ENCODE measurements at regions not wholly inside any gene's neighbourhood (a gene's known extent, or its start where the extent isn't known, plus 50 kb on each side); places are given as distances from the start of the nearest gene placed in this dataset.

- DNase-seq, result no peak
These were observed 50.4 kb upstream of the CTIF start for GRCh38 chr18:48488388-48488850.

GRCh38 chr18:48486754-48487153 lies 52.1 kb upstream of the CTIF start:
- DNase-seq, result no peak

GRCh38 chr18:48485828-48486405 lies 52.9 kb upstream of the CTIF start:
- no peak for DNase-seq

DNA sequence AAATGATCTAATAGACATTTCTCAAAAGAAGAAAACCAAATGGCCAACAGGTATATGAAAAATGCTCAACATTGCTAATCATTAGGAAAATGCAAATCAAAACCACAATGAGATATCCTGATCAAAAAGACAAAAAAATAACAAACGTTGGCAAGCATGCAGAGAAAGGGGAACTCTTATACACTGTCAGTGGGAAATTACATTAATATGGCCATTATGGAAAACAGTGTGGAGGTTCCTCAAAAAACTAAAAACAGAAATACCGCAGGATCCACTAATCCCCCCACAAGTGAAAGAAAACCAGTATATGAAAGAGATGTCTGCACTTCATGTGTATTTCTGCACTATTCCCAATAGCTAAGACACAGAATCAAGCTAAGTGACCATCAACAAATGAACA lies 57.7 kb upstream of the CTIF start:
- DNase-seq, result no peak

DNA sequence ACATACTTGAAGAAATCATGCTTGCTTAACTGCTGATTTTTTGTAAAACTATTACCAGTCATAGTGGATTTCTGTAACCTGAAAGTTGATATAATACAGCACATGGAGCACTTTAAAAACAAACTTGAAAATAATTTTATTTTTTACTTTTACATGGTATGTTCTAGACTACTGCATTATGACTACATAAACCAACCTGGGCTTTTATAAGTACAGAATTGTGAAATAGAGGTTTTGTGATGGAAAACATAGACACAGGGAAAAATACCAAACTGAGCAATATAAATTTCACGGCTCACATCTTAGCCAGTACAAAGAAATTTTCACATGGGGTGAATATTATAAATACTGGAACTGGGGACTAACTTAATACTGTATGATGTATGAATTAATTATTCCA lies 59.3 kb upstream of the CTIF start:
- DNase-seq, result no peak

DNA sequence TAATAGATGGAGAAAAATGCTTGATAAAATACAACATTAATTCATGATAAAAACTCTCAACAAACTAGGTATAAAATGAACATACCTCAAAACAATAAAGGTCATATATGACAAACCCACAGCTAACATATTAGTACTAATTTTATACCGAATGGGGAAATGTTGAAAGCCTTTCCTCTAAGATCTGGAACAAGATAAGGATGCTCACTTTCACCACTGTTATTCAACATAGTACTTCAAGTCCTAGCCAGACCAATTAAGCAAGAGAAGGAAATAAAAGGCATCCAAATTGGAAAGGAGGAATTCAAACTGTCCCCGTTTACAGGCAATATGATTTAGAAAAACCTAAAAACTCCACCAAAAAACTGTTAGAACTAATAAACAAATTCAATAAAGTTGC lies 61.5 kb upstream of the CTIF start:
- DNase-seq, result no peak

GRCh38 chr18:48476550-48476917 lies 62.3 kb upstream of the CTIF start:
- no peak for DNase-seq

GRCh38 chr18:48475635-48476549 lies 62.9 kb upstream of the CTIF start:
- peak; percentile 81 for DNase-seq

GRCh38 chr18:48473816-48474215 lies 64.6 kb upstream of the ZBTB7C start:
- no peak for DNase-seq

- DNase-seq, result no peak
These were observed 63.4 kb upstream of the ZBTB7C start for GRCh38 chr18:48472610-48473009.

- DNase-seq, result no peak
These were observed 61.4 kb upstream of the ZBTB7C start for GRCh38 chr18:48470484-48471180.

GRCh38 chr18:48468151-48468550 lies 59.0 kb upstream of the ZBTB7C start:
- DNase-seq, result no peak

GRCh38 chr18:48467231-48467630 lies 58.0 kb upstream of the ZBTB7C start:
- no peak for DNase-seq

DNA sequence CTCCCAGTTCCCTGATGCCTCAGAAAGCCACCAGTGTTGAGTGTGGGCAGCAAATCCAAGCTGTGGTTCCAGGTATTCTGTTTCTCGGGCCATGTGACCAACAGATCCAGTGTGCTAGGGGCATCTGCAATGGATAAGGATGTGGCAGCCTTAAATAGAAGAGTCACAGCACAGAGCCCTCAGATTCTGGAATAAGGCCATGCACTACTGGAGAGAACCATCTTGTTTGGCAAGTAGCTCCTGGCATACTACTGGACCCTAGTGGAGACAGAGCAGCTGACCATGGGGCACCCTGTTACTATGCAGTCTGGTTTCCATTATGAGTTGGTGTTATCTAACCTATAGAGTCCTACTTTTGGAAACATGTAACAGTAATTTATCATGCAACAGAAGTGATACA lies 53.3 kb upstream of the ZBTB7C start:
- DNase-seq, result no peak

DNA sequence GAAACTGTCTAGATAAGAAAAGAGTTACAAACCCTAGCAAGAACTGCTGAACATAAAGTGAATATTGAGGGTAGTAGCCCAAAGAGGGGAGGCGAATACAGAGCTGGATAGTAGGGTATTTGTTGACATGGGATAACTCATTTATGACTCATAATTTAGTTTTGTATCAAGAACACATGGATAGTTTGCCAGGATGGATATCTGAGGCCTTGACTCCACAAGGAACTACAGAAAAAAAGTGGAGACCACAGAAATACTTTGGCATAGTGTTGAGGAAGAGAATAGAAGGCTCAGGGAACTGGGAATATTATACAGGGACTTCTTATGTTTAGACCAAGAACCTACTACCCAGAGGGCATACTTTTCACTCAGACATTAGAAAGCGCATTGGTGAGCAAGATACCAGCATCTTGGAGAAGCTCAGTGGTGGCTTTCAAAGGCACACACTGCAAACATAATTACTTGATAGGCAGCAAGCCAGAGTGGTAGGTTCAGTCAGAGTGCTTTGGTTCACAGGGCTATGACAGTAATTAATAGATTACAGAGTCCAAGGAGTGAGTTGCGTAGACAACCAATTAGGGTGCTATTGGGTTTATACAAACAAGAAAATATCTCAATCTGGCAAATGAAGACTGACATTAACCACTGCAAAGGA lies 51.9 kb upstream of the ZBTB7C start:
- DNase-seq, result no peak

GRCh38 chr18:48459465-48459864 lies 50.3 kb upstream of the ZBTB7C start:
- DNase-seq, result no peak

DNA sequence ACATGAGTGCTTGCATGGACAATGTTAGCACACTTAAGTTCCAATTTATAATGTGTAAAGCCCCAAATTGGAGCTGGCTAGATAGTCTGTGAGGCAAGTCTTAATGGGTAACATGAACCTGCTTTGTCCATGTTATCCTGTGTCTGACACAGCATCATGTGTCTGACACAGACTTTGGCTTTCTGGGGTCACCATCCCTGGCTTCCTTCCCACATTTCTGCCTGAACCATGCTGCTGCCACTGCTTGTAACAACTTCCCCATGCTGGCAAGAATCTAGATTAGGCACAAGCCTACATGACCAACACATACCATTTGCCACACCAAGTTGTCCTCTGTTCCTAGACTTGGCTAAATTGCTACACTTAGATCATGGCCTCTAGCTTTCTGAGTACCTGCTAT lies 49.8 kb upstream of the ZBTB7C start:
- DNase-seq, result no peak
